ENCODE measurements at regions not wholly inside any gene's neighbourhood (a gene's known extent, or its start where the extent isn't known, plus 50 kb on each side); places are given as distances from the start of the nearest gene placed in this dataset.

DNA sequence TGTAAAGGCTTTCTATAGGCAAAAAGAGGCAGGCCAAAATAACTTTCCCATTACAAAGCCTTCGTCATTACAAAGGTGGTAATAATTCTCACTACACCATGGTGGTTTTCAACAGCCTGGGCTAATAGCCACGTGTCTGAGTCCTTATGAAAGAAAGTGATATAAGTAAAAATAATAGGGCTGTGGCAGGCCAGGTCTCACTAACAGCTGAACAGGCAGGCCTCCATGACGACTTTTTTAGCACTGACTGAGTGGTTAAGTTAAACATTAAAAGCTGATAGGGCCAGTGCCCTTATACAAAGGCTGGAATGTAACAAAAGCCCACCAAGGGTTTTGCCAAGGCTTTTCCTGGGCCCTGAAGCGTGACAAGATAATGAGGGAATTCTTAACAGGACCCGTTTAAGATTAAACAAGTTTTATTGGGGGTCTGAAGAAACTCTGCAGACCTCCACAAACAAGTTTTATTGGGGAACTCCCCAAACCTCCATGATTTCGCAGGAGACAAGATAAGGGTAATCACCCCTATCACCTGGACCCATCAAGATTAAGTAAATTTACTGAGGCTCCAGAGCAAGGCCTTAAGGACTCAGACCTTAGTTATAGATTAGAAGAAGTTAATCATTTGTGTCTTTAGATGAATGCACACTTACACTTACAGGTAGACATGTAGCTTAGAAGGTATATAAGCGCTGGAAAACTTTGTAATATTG is 412.9 kb downstream of the CHSY3 start:
- Mint-ChIP-seq H3K27me3 (ENCODE audit: low read depth) (no peaks in the 10 kb centered on the region), H3K4me3 (no peak overlapping the region), H3K27ac (no peak overlapping the region), H3K9me3 (peaks cover 12 to 19% of the 10 kb centered on the region in 2 experiments), H3K36me3 (ENCODE audit: insufficient read depth in 1 of 3, low read depth in 3 of 3) (peaks cover 2 to 19% (median 10%) of the 10 kb centered on the region in 3 experiments; a peak in 5 of 7 replicates), H3K4me1 (no peaks in the 10 kb centered on the region)
- Histone ChIP-seq H3K9me3 (ENCODE audit: control insufficient read depth, low read depth, low read length) (peaks cover 10% of the 10 kb centered on the region), H3K79me2 (ENCODE audit: insufficient read depth, low read length) (no peaks in the 10 kb centered on the region), H3K56ac (ENCODE audit: insufficient read length, low read depth, low read length) (no peak overlapping the region), H2AK5ac (ENCODE audit: insufficient read length, low read length) (no peak overlapping the region), H2BK12ac (ENCODE audit: insufficient read length, low read depth, low read length) (no peak overlapping the region), H3K27ac (ENCODE audit: insufficient read length, low read depth, low read length) (no peak overlapping the region), H3K79me1 (ENCODE audit: insufficient read depth, low read depth, low read length, poor library complexity, severe bottlenecking) (no peaks in the 10 kb centered on the region), H3K14ac (ENCODE audit: insufficient read depth, low read length) (no peak overlapping the region), H4K8ac (replicated peaks; ENCODE audit: insufficient read length, low read depth, low read length) (no peak overlapping the region), H4K20me1 (ENCODE audit: control insufficient read depth, insufficient read depth, insufficient read length) (no peaks in the 10 kb centered on the region), H3K18ac (ENCODE audit: insufficient read length, low read depth, low read length) (no peak overlapping the region), H4K5ac (ENCODE audit: insufficient read length, low read depth, low read length) (no peak overlapping the region), H3K27me3 (ENCODE audit: insufficient read depth, low read length) (no peaks in the 10 kb centered on the region), H3K4me1 (ENCODE audit: insufficient read depth, low read length) (no peaks in the 10 kb centered on the region), H2BK120ac (ENCODE audit: low read depth, low read length, poor library complexity, severe bottlenecking) (no peak overlapping the region), H3T11ph (ENCODE audit: low read length) (no peak overlapping the region), H3K4ac (ENCODE audit: low read depth, low read length) (no peak overlapping the region), H3K4me2 (ENCODE audit: insufficient read depth, insufficient read length, low read length) (no peak overlapping the region), H2BK15ac (ENCODE audit: low read depth, low read length) (no peak overlapping the region), H3K23me2 (ENCODE audit: insufficient read length, low read depth, low read length, poor library complexity, severe bottlenecking) (no peaks in the 10 kb centered on the region), H3K9ac (ENCODE audit: extremely low read depth, insufficient read length, low read length) (no peak overlapping the region), H3K23ac (ENCODE audit: insufficient read length, low read depth, low read length) (no peak overlapping the region), H4K91ac (ENCODE audit: insufficient read length, low read depth, low read length) (no peak overlapping the region), H2BK5ac (ENCODE audit: insufficient read length, low read length) (no peak overlapping the region), H2BK20ac (ENCODE audit: low read depth, low read length, poor library complexity, severe bottlenecking) (no peak overlapping the region), H2AFZ (ENCODE audit: low read length) (no peak overlapping the region)
- no CpG with 5 or more reads among the region's 7 CpGs for WGBS (ENCODE audit: extremely low coverage, insufficient read length, low lambda C conversion rate)
- no peak for DNase-seq
- TF ChIP-seq, protein P1, sequence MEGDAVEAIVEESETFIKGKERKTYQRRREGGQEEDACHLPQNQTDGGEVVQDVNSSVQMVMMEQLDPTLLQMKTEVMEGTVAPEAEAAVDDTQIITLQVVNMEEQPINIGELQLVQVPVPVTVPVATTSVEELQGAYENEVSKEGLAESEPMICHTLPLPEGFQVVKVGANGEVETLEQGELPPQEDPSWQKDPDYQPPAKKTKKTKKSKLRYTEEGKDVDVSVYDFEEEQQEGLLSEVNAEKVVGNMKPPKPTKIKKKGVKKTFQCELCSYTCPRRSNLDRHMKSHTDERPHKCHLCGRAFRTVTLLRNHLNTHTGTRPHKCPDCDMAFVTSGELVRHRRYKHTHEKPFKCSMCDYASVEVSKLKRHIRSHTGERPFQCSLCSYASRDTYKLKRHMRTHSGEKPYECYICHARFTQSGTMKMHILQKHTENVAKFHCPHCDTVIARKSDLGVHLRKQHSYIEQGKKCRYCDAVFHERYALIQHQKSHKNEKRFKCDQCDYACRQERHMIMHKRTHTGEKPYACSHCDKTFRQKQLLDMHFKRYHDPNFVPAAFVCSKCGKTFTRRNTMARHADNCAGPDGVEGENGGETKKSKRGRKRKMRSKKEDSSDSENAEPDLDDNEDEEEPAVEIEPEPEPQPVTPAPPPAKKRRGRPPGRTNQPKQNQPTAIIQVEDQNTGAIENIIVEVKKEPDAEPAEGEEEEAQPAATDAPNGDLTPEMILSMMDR (conservative IDR thresholded peaks at IDR 0.05): no peak
